UCSD-AML1 (cell line): ENCODE measurements at regions not wholly inside any gene's neighbourhood (a gene's known extent, or its start where the extent isn't known, plus 50 kb on each side); places are given as distances from the start of the nearest gene placed in this dataset.
"Not testable (repeated sequence)": the region's sequence is repeated elsewhere in the genome, so short reads cannot be mapped to it uniquely, and the experiment has no call there.

ENCODE experiments used
- DNase-seq: peaks from one replicate; lab custom pipeline; 2025; ENCODE audit not compliant: unreplicated experiment; lab: John Stamatoyannopoulos, UW

DNA sequence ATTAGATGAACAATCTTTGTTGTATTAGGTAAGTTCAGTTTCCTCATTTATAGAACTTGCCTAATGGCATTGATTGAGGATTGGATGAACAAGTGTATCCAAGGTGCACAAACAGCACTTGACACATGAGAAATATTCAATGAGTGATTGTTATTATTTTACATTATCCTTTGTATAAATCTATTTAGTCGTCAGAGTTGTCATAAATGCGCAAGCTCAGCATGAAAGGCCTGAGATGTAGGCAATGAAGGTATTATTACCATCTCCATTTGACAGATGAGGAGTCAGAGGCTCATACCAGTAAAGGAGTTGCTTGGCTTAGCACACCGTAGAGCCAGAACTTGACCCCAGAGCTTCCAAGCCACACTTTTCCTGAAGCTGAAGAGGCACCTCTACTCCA, 291.4 kb downstream of the C1D start:
- no peak for DNase-seq

DNA sequence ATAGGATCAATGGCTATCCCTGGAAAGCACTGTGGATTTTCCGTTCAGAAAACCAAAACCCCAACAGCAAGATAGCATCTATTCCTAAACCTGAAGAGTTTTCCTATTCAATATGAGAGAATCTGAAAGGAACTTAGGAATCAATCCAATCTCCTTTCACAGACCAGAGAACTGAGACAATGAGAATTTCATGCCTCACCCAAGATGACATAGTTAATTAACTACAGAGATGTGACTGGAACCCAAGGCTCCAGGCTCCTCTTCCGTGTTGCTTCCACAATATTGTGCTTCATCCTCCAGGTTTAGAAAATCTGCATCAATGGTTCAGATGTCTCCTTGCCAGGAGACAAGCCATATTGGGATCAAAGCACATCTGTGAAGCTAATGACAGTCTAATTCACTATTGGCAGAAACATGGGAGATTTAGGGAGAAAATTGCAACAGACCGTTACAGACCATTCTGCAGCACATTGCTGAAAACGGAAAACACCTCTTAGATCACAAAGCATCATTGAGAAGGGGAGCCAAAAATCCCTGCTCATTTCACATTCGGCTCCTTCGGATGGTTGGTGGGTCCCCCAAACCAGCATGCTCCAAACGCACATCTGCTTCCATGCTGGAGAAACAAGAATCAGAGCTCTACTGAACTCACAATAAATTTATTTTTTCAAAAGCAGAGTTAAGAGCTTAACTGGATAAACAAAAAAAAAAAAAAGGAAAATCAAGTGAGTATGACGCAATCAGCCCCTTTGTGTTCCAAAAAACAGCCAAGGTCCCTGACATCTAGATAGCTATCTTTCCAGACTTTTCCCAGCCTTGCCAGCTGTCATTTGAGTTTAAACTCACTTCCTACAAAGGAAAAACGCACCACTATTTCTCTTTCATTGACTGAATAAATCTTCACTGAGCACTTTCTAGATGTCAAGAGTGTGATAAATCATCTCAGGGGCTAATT, 290.3 kb downstream of the C1D start:
- no peak for DNase-seq

DNA sequence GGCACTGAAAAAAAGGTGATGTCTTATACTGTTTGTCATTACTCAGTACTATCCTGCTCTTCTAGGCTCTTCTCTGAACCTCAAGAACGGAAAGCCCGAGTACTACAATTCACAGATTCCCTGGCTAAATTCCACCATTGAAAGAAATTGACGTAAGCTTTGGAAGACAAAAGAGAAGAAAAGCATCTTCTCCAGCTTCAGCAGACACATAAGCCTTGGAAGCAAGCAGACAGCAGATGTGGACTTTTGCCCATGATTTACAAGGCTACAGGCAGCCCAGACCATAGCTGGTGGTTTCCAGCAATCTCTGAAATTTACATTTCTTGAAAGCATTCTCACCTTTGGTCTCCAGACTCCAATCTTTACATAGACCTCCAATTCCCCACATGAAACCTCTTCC, 289.0 kb downstream of the C1D start:
- no peak for DNase-seq

DNA sequence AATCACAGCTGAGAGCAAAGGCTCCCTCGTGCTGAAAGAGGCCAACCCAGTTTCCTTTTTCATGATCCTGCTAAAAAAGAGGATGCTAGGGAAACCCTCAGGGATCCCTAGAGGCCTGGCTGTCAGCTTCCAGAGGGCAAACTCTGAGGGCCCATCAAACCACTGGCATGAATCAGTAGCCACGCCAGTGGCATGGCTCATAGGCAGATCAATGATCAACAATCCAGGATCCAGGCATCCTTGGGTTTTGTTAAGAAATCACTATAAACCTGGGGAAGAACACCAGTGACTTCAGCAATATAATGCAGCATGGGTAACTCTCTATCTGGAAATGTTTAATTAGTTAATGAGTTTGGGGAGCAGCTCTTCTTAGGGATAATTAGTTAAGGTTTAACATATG, 286.5 kb downstream of the C1D start:
- no peak for DNase-seq

DNA sequence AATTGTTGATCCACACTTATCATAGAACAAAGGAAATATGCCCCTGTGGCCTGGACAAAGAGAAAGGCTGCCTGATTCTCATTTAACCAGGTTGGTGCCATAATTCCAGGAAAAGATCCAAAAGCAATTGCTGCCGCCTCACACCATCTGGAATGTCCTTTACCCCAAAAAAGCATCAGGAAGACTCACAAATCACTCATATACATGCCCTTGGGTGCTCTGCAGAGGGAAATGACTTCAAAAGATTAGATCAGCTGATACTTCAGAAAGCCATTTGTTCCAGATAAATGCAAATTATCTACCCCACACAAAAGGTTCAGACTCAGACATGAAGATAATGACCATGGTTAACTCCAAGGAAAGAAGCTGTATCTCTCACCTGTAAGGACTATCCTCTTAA, 285.8 kb downstream of the C1D start:
- no peak for DNase-seq

DNA sequence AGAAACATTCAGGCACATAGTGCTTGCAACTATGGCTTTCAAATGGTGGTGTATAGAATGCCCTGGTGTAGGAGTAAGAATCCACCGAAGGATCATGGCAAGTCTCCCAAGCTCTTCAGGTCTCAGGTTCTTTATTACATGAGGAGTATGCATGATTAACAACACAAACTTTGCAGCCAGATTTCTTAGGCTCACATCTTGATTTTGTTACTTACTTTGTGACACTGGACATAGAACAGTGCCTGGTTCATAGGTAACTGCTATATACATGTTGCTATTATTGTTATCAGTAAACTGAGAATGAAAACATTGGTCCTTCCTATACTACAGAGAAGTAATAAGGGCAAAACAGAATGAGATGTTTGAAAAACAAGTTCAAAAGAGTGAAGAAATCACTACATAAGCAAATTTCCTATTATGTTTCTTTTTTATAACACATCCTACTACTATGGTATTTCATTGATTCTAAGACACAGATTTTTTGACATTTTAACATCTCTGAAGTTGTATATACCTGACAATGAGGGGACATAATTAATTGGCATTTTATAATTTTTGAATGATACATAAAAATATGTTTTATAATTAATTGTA, 284.9 kb downstream of the C1D start:
- DNase-seq = no peak

DNA sequence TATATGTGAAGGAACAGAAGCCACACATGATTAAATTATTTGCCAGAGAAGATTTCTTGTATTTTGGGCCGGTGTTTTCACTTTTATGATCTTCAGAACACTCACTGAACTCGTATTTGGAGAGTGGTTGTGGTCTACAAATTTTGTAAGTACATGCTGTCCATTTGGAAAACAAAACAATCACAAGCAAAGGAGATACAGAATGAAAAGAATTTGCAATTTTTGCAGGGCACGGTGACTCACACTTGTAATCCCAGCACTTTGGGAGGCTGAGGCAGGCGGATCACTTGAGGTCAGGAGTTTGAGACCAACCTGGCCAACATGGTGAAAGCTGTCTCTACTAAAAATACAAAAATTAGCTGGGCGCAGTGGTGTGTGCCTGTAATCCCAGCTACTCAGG, 282.0 kb downstream of the C1D start:
- not testable (repeated sequence) for DNase-seq

DNA sequence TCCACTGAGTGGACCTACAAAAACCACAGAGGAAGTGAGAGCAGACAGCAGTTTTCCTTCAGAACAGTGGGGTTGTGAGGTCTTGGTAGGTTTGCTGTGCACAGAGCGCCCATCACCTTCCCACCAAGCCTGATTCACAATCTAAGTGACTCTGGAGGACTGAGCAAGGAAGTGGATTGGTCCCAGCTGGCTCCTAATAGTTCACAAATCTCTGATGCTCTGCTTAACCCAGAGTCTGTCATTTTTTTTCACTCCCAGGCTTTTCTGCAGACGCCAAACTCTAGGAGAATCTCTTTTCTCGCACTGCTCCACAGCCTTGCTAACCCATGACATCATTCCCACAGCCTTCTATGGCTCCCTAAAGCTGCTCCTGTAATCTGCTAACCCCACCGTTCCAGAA, 280.4 kb downstream of the C1D start:
- no peak for DNase-seq

DNA sequence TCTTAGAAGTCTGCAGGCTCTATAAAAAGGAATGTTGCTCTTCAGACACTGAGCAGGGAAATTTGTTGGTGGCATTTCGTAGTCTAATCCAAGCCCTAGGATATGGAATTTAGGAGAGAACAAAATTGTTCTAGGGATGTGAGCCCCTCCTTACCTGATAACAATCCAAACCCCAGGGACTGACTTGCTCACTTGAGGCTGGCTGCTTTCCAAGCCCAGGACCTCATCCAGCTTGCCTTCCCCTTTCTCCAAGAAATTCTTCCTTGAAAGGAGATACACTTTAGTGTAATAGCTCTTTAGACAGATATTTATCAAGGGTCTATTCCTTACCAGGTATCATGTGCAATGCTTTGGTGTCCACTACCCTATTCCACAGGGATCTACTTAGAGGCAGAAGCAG, 279.8 kb downstream of the C1D start:
- no peak for DNase-seq

DNA sequence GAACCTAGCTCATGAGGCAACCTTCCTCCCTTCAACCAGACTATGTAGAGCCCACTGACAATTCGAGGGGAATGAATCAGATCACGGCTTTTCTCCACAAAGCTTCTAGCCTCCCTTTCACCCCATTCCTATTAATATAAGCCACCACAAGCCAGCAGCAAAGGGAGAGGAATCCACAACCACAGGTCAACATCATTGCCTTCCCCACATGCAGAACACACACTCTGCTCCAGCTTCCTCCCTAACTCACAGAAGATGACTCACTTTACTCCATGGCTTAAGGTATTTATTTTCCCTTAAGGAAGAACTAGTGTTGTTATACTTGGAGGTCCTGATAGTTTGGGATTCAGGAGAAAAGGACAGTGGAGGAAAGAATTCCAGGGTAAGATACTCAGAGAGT, 272.2 kb downstream of the C1D start:
- DNase-seq = no peak

DNA sequence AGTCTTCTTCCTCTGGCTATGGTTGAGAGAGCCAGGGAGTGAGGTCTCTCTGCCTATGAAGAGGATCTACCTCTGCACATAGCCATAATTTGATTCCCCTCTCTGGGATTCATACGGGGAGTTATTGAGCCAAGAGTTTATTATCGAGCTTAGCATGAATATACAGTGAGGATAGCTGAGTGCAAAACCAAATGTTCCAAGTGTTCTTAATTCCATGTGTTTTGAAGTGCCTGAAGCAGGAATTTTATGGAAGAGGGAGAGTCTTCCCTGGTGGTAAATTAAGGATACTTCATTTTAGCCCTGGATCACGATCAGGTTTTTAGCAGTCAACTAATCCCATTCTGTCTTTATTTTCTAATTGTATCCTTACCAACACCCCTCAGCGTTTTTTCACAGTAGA, 270.6 kb downstream of the C1D start:
- no peak for DNase-seq

DNA sequence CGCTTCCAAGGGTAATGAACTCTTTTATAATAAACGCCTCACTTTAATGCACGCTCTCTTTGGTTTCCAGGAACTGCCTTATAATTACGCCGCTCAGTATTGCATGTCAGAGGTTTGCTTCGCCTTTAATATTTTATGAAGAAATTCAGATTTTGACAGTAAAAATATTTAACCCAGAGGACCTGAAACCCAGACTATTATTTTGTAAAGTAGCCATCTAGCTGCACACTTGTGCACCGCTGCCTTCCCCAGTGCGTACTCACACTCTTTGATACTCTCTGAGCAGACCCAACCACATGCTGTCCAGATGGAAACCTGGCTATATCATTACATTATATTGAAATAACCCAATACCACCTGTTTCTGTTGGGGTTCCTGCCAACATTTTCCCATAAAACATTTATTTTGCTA, 270.1 kb downstream of the C1D start:
- no peak for DNase-seq

DNA sequence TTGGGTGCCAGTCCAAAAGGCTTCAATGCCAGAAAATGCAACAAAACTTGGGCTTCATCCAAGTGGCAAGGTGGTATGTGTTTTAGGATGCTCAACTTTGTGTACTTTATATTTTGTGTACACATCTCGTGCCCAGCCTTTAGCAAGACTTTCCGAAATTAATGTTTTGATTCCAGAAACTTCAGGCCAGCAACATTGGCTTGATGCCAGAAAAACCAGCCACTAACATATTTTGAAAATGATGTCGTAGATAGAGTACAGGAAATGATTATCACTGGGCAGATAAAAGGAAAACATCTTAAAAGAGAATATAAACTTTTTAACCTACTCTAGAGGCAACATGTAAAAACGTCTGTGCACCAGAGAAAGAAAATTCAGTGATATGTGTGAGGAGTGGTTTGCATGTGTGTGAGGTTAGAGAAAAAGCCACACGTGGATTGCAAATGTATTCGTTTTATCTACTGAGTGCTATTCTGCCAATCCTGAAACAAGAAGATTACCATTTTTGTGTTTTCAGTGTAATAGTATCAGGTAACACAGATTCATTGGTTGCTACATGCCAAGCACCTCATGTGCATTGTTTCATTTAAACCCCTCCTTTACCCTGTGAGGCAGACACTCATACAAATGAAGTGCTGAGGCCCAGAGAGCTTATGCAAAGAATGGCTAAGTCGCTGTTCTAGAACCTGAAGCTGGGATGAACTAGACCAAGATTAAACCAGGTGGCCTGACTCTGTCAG, 264.8 kb downstream of the C1D start:
- DNase-seq = no peak

DNA sequence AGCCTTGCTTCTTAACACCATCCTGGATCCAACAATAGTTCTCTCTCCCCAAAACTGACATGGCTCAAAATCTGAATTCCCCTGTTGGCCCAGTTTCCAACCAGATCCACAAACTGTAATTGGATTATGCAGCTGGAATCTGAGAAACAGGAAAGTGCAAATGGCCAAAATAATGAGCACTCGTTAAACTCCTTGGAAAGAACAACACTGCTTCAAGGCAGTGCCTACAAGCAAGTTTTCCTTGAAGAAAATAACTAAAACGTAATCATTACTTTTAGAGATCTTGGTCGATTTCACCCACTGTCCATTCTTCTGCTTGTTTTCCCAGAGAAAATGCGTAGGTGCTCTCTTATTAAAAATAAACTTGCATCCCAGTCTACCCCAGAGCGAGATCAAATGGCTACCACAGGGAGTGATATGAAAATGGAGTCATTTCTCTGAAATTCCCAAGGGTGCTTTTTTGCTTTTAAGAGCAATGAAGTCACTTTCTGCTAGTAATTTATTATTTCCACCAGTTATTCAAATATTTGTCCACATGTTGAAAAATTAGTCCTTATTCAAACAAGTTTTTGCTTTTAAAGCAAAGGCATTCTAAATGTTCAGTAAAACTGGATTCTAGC, 264.2 kb downstream of the C1D start:
- no peak for DNase-seq

DNA sequence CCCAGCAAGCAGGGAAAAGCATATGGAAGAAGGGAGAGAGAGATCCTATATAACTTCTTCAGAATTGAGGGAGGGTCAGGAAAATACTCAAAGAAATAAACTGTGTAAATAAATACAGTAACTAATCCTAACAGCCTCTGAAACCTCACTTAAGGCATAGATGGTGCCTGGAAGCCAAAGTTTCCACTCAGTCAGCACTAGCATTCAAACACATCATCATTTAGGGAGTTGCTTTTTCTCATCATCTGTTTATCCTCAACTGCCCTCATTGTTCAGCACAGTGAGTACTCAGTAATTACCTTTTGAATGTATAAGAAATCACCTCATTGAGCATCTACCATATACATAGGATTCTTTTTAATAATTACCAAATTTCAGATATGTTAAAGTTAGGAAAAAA, 262.9 kb downstream of the C1D start:
- no peak for DNase-seq

DNA sequence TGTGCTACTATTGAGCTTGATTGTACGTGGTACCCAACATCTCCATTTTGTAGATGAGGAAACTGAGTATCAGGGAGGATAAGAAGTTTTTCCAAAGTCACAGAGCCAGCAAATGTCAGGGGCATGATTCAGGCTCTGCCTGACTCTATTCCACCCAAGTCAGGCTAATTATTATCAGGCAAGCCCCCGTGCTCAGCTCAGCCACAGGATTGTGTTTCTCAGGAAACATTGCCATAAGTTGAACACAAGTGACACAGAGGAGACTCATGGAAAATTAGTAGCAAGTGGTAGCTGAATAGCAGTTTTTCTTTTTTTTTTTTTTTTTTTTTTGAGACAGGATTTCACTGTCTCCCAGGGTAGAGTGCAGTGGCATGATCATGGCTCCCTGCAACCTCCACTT, 260.5 kb downstream of the C1D start:
- no peak for DNase-seq

DNA sequence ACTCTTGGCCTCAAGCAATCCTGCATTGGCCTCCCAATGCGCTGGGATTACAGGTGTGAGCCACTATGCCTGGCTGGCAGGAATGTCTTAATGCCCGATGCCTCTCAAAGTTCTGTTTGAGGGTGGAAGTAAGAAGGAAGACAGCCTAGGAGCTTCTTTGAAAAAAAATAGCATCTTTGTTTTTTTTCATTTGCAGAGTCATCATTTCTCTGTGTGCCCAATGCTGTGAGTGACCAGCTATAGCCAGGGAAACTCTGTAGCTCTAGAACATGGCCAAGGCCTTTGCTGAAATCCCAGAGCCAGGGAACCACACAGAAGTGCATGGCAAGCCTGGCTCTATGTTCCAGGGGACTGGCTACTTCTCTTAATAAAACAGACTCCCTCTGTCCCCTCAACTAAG, 260.0 kb downstream of the C1D start:
- no peak for DNase-seq

DNA sequence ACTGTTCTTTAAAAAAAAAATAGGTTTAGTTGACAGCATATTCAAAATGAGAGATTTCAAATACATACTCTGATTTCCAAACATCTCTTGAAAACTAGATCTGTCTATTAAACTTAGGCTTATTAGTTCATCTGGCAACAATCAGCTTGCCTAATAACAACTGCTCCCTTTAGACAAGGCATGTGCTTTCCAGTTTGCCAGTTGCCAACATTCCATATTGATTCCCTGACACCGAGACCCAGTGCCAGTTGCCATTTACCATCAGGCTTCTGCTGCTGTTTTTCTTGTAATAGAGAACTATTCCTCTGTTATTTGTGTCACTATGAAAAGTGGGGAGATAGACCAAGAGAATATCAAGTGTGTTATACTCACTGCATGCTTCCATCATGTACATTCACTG, 256.0 kb downstream of the C1D start:
- no peak for DNase-seq

DNA sequence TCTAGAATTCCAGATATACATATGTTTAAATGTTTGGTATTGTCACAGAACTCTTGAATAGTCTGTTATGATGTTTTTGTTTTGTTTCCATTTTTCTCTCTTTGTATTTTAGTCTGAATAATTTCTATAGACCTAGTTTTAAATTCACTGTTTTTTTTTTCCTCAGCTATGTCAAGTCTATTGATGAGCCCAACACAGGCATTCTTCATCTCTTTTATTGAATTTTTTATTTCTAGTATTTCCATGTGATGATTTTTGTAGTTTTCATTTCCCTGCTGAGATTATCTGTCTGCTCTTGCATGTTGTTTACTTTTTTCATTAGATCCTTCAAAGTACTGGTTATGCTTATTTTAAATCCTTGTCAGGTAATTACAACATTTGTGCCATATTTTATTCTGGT, 254.7 kb downstream of the C1D start:
- DNase-seq = no peak

DNA sequence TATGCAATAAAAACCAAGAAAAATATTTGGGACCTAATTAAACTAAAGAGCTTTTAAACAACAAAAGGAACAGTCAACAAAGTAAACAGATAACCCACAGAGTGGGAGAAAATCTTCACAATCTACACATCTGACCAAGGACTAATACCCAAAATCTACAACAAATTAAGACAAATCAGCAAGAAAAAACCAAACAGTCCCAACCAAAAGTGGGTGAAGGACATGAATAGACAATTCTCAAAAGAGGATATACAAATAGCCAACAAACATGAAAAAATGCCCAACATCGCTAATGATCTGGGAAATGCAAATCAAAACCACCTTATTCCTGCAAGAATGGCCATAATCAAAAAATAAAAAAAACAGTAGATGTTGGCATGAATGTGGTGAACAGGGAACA, 250.1 kb downstream of the C1D start:
- no peak for DNase-seq

DNA sequence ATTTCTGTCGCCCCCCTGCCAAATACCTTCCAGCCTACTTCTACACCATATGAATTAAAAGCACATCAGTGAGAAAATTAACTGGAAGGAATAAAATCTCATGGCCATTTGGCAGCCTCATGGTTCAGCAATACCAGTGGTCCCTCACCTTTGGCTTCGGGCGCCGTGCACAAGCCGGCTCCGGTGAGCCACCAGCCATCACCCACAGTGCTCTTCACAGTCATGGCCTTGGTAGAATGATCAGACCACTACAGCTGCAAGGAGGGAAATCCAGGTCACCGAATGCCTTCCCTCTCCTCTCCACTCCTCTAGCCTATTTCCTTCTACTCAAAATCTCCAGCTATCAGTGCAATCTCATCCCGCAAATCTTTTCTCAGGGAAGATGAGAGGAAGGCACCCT, 239.1 kb downstream of the C1D start:
- DNase-seq = no peak

DNA sequence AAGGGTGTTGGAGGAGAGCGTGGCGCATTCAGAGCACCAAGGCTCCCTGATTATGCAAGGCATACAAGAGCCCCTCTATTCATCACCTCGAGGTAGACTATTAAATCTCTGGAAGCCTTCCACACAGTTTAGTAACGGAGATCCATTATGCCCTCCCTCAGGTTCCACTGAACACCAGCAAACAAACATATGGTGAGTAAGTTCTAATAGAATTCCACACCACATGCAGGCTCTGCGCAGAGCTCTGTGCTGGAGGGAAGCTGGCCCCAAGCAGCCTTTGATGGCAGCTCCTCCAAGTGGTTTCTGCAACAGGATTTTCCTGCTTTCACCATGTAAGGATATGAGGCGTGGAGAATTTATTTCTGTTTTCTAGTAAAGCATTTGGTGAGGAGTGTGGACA, 238.6 kb downstream of the C1D start:
- DNase-seq = no peak
